Activated CD8-positive, alpha-beta T cell treated with anti-CD3 and anti-CD28 coated beads for 36 hours (primary cell): ENCODE measurements at regions not wholly inside any gene's neighbourhood (a gene's known extent, or its start where the extent isn't known, plus 50 kb on each side); places are given as distances from the start of the nearest gene placed in this dataset.

ENCODE experiments used
- ATAC-seq: fragments of 200-7000 bp; cut with Tn5 transposase; one replicate; pipeline ENCODE4 v1.10.0; 2021; ENCODE audit warnings: mild to moderate bottlenecking, moderate library complexity
- CTCF ChIA-PET: fragments of 350-600 bp; sonication (Branson Sonifier 250); formaldehyde crosslinking; loops from one replicate; lab custom pipeline; 2021; ENCODE audit warnings: antibody characterized with exemption; lab: Charles Lee
- POLR2A ChIA-PET: fragments of 350-600 bp; sonication (Branson Sonifier 250); formaldehyde crosslinking; loops from one replicate; lab custom pipeline; 2021; ENCODE audit warnings: antibody characterized with exemption; lab: Charles Lee
- DNase-seq: peaks from one replicate; pipeline ENCODE4 v3.0.0-alpha.2; 2020
- H3K27ac Mint-ChIP-seq: one replicate; pipeline ENCODE4 v1.8.0; 2021; ENCODE audit warnings: mild to moderate bottlenecking, mixed read lengths
- H3K27me3 Mint-ChIP-seq: one replicate; pipeline ENCODE4 v1.8.0; 2021; ENCODE audit warnings: mixed read lengths
- H3K36me3 Mint-ChIP-seq: one replicate; pipeline ENCODE4 v1.8.0; 2021; ENCODE audit warnings: low read depth, mixed read lengths
- H3K4me1 Mint-ChIP-seq: one replicate; pipeline ENCODE4 v1.8.0; 2021; ENCODE audit warnings: low read depth, mixed read lengths
- H3K4me3 Mint-ChIP-seq: one replicate; pipeline ENCODE4 v1.8.0; 2021; ENCODE audit warnings: mild to moderate bottlenecking, moderate library complexity, mixed read lengths
- H3K9me3 Mint-ChIP-seq: one replicate; pipeline ENCODE4 v1.8.0; 2021; ENCODE audit warnings: mixed read lengths
- CTCF ChIP-seq: fragments of 200-600 bp; IDR thresholded peaks from one replicate; pipeline ENCODE4 v1.8.0; 2022; ENCODE audit warnings: antibody characterized with exemption, mild to moderate bottlenecking
- intact Hi-C: fragments of 100-400 bp; cut with micrococcal nuclease; formaldehyde crosslinking; loops from one replicate; pipeline ENCODE4 v1.10.0; 2022

- Mint-ChIP-seq H3K27me3 (peaks cover 15% of the 10 kb centered on the region), H3K4me3 (no peak overlapping the region), H3K9me3 (peaks cover 5% of the 10 kb centered on the region), H3K27ac (no peak overlapping the region), H3K36me3 (no peaks in the 10 kb centered on the region), H3K4me1 (peaks cover 2% of the 10 kb centered on the region)
- POLR2A ChIA-PET = no interaction called here
- TF ChIP-seq CTCF = no peak
- intact Hi-C loops = no loop called here
- DNase-seq (no peak), ATAC-seq (no peak)
- CTCF ChIA-PET = interaction anchor here (0.9 to 4.4 kb wide), 21 partner anchors 9 to 595 kb away, joined by 3 to 72 read pairs (median 4); partner anchors contain the start of gene RAMP3
Measured at GRCh38 chr7:45259227-45259596, 101.6 kb downstream of the RAMP3 start.

- DNase-seq = peak; percentile 79
- ATAC-seq = peak; percentile 97
- no peaks in the 10 kb centered on the region for H3K36me3 Mint-ChIP-seq
- H3K27me3 Mint-ChIP-seq = peaks cover 15% of the 10 kb centered on the region
- ChIA-PET CTCF (interaction anchor here (0.6 to 4.4 kb wide), 35 partner anchors 9 to 594 kb away, joined by 3 to 72 read pairs (median 4); partner anchors contain the start of gene RAMP3), POLR2A (interaction anchor here (0.6 to 1.0 kb wide), 2 partner anchors 88 to 427 kb away, joined by 3 read pairs; no protein-coding TSS in a partner anchor)
- intact Hi-C loops = loop anchor here (1.0 kb wide), 1 partner anchor 106 kb away; no protein-coding TSS in a partner anchor
- H3K9me3 Mint-ChIP-seq = peaks cover 5% of the 10 kb centered on the region
- H3K4me3 Mint-ChIP-seq = no peak overlapping the region
- no peak overlapping the region for H3K27ac Mint-ChIP-seq
- peaks cover 2% of the 10 kb centered on the region for H3K4me1 Mint-ChIP-seq
- peak; percentile 99 for TF ChIP-seq CTCF
Measured at GRCh38 chr7:45259966-45260646, 102.5 kb downstream of the RAMP3 start.

GRCh38 chr7:45267262-45267661 lies 109.7 kb downstream of the RAMP3 start:
- ChIA-PET CTCF (no interaction called here), POLR2A (no interaction called here)
- Mint-ChIP-seq H3K4me3 (no peak overlapping the region), H3K27ac (no peak overlapping the region), H3K9me3 (peaks cover 5% of the 10 kb centered on the region), H3K36me3 (no peaks in the 10 kb centered on the region), H3K27me3 (peaks cover 8% of the 10 kb centered on the region), H3K4me1 (no peaks in the 10 kb centered on the region)
- intact Hi-C loops = no loop called here
- ATAC-seq (no peak), DNase-seq (no peak)
- TF ChIP-seq CTCF = no peak

GRCh38 chr7:45268013-45268412 lies 110.4 kb downstream of the RAMP3 start:
- TF ChIP-seq CTCF = no peak
- H3K4me1 Mint-ChIP-seq = no peaks in the 10 kb centered on the region
- H3K4me3 Mint-ChIP-seq = no peak overlapping the region
- DNase-seq (no peak), ATAC-seq (no peak)
- peaks cover 1% of the 10 kb centered on the region for H3K9me3 Mint-ChIP-seq
- no peaks in the 10 kb centered on the region for H3K36me3 Mint-ChIP-seq
- no peak overlapping the region for H3K27ac Mint-ChIP-seq
- intact Hi-C loops = no loop called here
- ChIA-PET POLR2A (no interaction called here), CTCF (no interaction called here)
- H3K27me3 Mint-ChIP-seq = peaks cover 8% of the 10 kb centered on the region

GRCh38 chr7:45269192-45269591 lies 111.6 kb downstream of the RAMP3 start:
- ChIA-PET CTCF (interaction anchor here (0.9 kb wide), 1 partner anchor 9 kb away, joined by 3 read pairs; no protein-coding TSS in a partner anchor), POLR2A (interaction anchor here (1.0 kb wide), 1 partner anchor 8 kb away, joined by 3 read pairs; no protein-coding TSS in a partner anchor)
- Mint-ChIP-seq H3K4me1 (no peaks in the 10 kb centered on the region), H3K36me3 (no peaks in the 10 kb centered on the region), H3K4me3 (no peak overlapping the region), H3K9me3 (no peaks in the 10 kb centered on the region), H3K27me3 (peaks cover 8% of the 10 kb centered on the region), H3K27ac (no peak overlapping the region)
- intact Hi-C loops = no loop called here
- DNase-seq = no peak
- TF ChIP-seq CTCF = no peak
- ATAC-seq = no peak
